B cell (primary cell): ENCODE measurements at regions not wholly inside any gene's neighbourhood (a gene's known extent, or its start where the extent isn't known, plus 50 kb on each side); places are given as distances from the start of the nearest gene placed in this dataset.

Experiments
- ATAC-seq: fragments of 200-7000 bp; cut with Tn5 transposase; one replicate; pipeline ENCODE4 v1.10.0; 2021; ENCODE audit warnings: low read depth, mild to moderate bottlenecking, moderate number of reproducible peaks, moderate library complexity
- CTCF ChIA-PET: fragments of 350-600 bp; sonication (Branson Sonifier 250); formaldehyde crosslinking; loops from one replicate; lab custom pipeline; 2021; ENCODE audit warnings: antibody characterized with exemption, inconsistent platforms; lab: Charles Lee
- POLR2A ChIA-PET: fragments of 350-600 bp; sonication (Branson Sonifier 250); formaldehyde crosslinking; loops from one replicate; lab custom pipeline; 2021; ENCODE audit warnings: antibody characterized with exemption; lab: Charles Lee
- DNase-seq: peaks from one replicate; pipeline ENCODE4 v3.0.0; 2013
- H2AFZ ChIP-seq: 2 replicates; pipeline ENCODE4 v1.6.1; 2012; ENCODE audit warnings: mild to moderate bottlenecking, low read depth, low read length; ENCODE audit not compliant: insufficient read depth, poor library complexity, severe bottlenecking
- H3K27ac ChIP-seq, 2 donors: 1 replicate in 1 of 2; 2 replicates in 1 of 2; pipeline ENCODE4 v1.5.1; 2012 to 2013; ENCODE audit warnings: low read length in 2 of 2, mild to moderate bottlenecking in 2 of 2, moderate library complexity in 1 of 2
- H3K27me3 ChIP-seq, 4 experiments: fragments of 200-600 bp in 1 of 4; sonication (generic) in 1 of 4; replicated peaks in 1 of 4; 1 replicate in 2 of 4; 2 replicates in 2 of 4; pipeline versions ENCODE4 v1.6.1 to v1.7.0; 2013 to 2016; ENCODE audit warnings: low read length in 3 of 4, mild to moderate bottlenecking in 2 of 4, mixed read lengths in 1 of 4, moderate library complexity in 1 of 4; ENCODE audit not compliant: insufficient read depth in 4 of 4, control insufficient read depth in 3 of 4; ENCODE audit errors: control extremely low read depth in 1 of 4
- H3K36me3 ChIP-seq, 2 experiments: replicated peaks in 1 of 2; 1 replicate in 1 of 2; 2 replicates in 1 of 2; pipeline versions ENCODE4 v1.6.1 to v1.7.1; 2013; ENCODE audit warnings: low read length in 1 of 2; ENCODE audit not compliant: insufficient read depth in 2 of 2, control insufficient read depth in 1 of 2; ENCODE audit errors: control extremely low read depth in 1 of 2, extremely low read depth in 1 of 2
- H3K4me1 ChIP-seq, 2 donors: fragments of 200-600 bp in 1 of 2; sonication (generic) in 1 of 2; 1 replicate in 1 of 2; 2 replicates in 1 of 2; pipeline versions ENCODE4 v1.5.1 to v1.6.1; 2013 to 2017; ENCODE audit warnings: low read length in 2 of 2; ENCODE audit not compliant: control insufficient read depth in 2 of 2, insufficient read depth in 2 of 2
- H3K4me2 ChIP-seq: replicated peaks from 2 replicates; pipeline ENCODE3; 2012; ENCODE audit warnings: mild to moderate bottlenecking, low read depth, low read length; ENCODE audit not compliant: poor library complexity, severe bottlenecking
- H3K4me3 ChIP-seq, 5 experiments: fragments of 200-600 bp in 1 of 5; sonication (generic) in 1 of 5; 1 replicate in 3 of 5; 2 replicates in 2 of 5; pipeline versions ENCODE4 v1.5.1 to v1.7.0; 2011 to 2016; ENCODE audit warnings: low read length in 4 of 5, mild to moderate bottlenecking in 4 of 5, low read depth in 2 of 5, control low read depth in 1 of 5, moderate library complexity in 1 of 5; ENCODE audit not compliant: insufficient read depth in 1 of 5; ENCODE audit errors: control extremely low read depth in 1 of 5, extremely low read depth in 1 of 5
- H3K79me2 ChIP-seq: fragments of 200-600 bp; sonication (generic); one replicate; pipeline ENCODE4 v1.6.0; 2016; ENCODE audit warnings: low read length; ENCODE audit not compliant: control insufficient read depth, insufficient read depth
- H3K9ac ChIP-seq: fragments of 200-600 bp; sonication (generic); 2 replicates; pipeline ENCODE4 v1.6.1; 2017; ENCODE audit warnings: mild to moderate bottlenecking, low read length, moderate library complexity
- H3K9me3 ChIP-seq, 3 donors: one replicate each; pipeline versions ENCODE4 v1.6.1 to v1.7.1; 2013; ENCODE audit warnings: low read length in 2 of 3; ENCODE audit not compliant: control insufficient read depth in 2 of 3, insufficient read depth in 1 of 3; ENCODE audit errors: control extremely low read depth in 1 of 3
- H4K20me1 ChIP-seq: 2 replicates; pipeline ENCODE4 v1.6.0; 2012; ENCODE audit warnings: mild to moderate bottlenecking, low read length; ENCODE audit not compliant: insufficient read depth, control insufficient read depth, poor library complexity, severe bottlenecking
- H3K27ac Mint-ChIP-seq: one replicate; pipeline ENCODE4 v1.8.0; 2021; ENCODE audit warnings: mixed read lengths
- H3K27me3 Mint-ChIP-seq: one replicate; pipeline ENCODE4 v1.8.0; 2021; ENCODE audit warnings: mixed read lengths
- H3K4me1 Mint-ChIP-seq: one replicate; pipeline ENCODE4 v1.8.0; 2021; ENCODE audit warnings: mixed read lengths
- H3K4me3 Mint-ChIP-seq: one replicate; pipeline ENCODE4 v1.8.0; 2021; ENCODE audit warnings: mixed read lengths
- H3K9me3 Mint-ChIP-seq: one replicate; pipeline ENCODE4 v1.8.0; 2022; ENCODE audit warnings: mixed read lengths; ENCODE audit not compliant: insufficient read depth
- CTCF ChIP-seq: fragments of 200-600 bp; IDR thresholded peaks from one replicate; pipeline ENCODE4 v1.8.0; 2022; ENCODE audit warnings: antibody characterized with exemption, mild to moderate bottlenecking
- EZH2 ChIP-seq: IDR thresholded peaks from 2 replicates; pipeline ENCODE4 v1.6.1; 2012; ENCODE audit warnings: borderline replicate concordance, low read depth, mild to moderate bottlenecking, moderate library complexity, low read length; ENCODE audit not compliant: insufficient read depth, poor library complexity, severe bottlenecking
- WGBS: methylation state at CpG from one replicate; pipeline ENCODE4 v1.1.5; 2013; ENCODE audit warnings: missing lambda C conversion rate; ENCODE audit not compliant: insufficient coverage; 5-methylcytosine and 5-hydroxymethylcytosine counted together
- intact Hi-C: fragments of 100-400 bp; cut with micrococcal nuclease; formaldehyde crosslinking; loops from one replicate; pipeline ENCODE4 v1.10.0; 2022

DNA sequence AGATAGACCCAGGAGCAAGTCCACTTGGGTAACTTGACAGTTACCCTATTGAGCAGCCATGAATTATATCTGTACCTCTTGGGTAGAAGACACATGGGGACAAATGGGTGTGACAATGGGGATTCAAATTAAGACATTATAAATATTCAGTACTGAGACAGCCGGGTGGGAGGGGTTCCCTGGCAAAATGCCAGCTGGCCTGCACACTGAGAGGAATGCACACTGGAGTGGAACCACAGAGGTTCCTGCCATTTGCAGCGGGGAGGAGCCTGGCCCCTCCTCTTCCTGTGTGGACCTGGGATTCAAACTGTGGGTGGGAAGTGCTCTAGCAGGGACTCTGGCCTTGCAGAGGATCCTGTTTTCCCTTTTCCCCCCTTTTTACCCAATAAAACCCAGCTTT is 118.7 kb upstream of the CDKN3 start:
- H3K79me2 ChIP-seq, result no peaks in the 10 kb centered on the region
- no peak overlapping the region for H3K4me3 ChIP-seq
- H3K36me3 ChIP-seq, result no peaks in the 10 kb centered on the region
- H2AFZ ChIP-seq, result no peak overlapping the region
- H3K27ac ChIP-seq, result no peak overlapping the region
- no peak for TF ChIP-seq EZH2
- no peak for TF ChIP-seq CTCF
- DNase-seq, result no peak
- H3K27me3 ChIP-seq, result no peaks in the 10 kb centered on the region
- ChIA-PET CTCF (no interaction called here), POLR2A (no interaction called here)
- H3K4me1 Mint-ChIP-seq, result no peaks in the 10 kb centered on the region
- no peaks in the 10 kb centered on the region for H3K4me1 ChIP-seq
- peaks cover 0 to 4% (median 0%) of the 10 kb centered on the region in 3 donors for H3K9me3 ChIP-seq
- intact Hi-C loops, result no loop called here
- no CpG with 5 or more reads among the region's 2 CpGs for WGBS
- no peak overlapping the region for H3K4me3 Mint-ChIP-seq
- no peak for ATAC-seq
- H3K9me3 Mint-ChIP-seq, result no peaks in the 10 kb centered on the region
- peaks cover 14% of the 10 kb centered on the region for H3K27me3 Mint-ChIP-seq
- no peak overlapping the region for H3K27ac Mint-ChIP-seq
- no peak overlapping the region for H3K9ac ChIP-seq
- H3K4me2 ChIP-seq, result no peak overlapping the region
- H4K20me1 ChIP-seq, result no peaks in the 10 kb centered on the region

- H3K4me3 Mint-ChIP-seq, result no peak overlapping the region
- Histone ChIP-seq H4K20me1 (no peaks in the 10 kb centered on the region), H3K27ac (no peak overlapping the region), H3K4me3 (no peak overlapping the region), H3K4me2 (no peak overlapping the region), H3K4me1 (no peaks in the 10 kb centered on the region), H3K9ac (no peak overlapping the region), H3K9me3 (peaks cover 0 to 4% (median 0%) of the 10 kb centered on the region in 3 donors), H3K27me3 (no peaks in the 10 kb centered on the region), H2AFZ (no peak overlapping the region), H3K36me3 (no peaks in the 10 kb centered on the region), H3K79me2 (no peaks in the 10 kb centered on the region)
- ChIA-PET POLR2A (no interaction called here), CTCF (no interaction called here)
- no peaks in the 10 kb centered on the region for H3K4me1 Mint-ChIP-seq
- intact Hi-C loops, result no loop called here
- WGBS, result 82% methylated on average over 5 of the region's 7 CpGs
- no peak overlapping the region for H3K27ac Mint-ChIP-seq
- H3K9me3 Mint-ChIP-seq, result no peaks in the 10 kb centered on the region
- peaks cover 20% of the 10 kb centered on the region for H3K27me3 Mint-ChIP-seq
- ATAC-seq, result no peak
- TF ChIP-seq EZH2 (no peak), CTCF (no peak)
- no peak for DNase-seq
These were observed 118.0 kb upstream of the CDKN3 start for GRCh38 chr14:54278665-54279295.
